GM12873 (cell line): ENCODE measurements at regions not wholly inside any gene's neighbourhood (a gene's known extent, or its start where the extent isn't known, plus 50 kb on each side); places are given as distances from the start of the nearest gene placed in this dataset.

Experiments used
- TF ChIP-seq, protein P1 (sequence below): IDR thresholded peaks from 2 replicates; pipeline ENCODE4 v1.5.1; 2012; ENCODE audit warnings: low read depth, mild to moderate bottlenecking, moderate library complexity, low read length, control low read depth; ENCODE audit not compliant: insufficient read depth; ENCODE audit errors: missing control alignments

DNA sequence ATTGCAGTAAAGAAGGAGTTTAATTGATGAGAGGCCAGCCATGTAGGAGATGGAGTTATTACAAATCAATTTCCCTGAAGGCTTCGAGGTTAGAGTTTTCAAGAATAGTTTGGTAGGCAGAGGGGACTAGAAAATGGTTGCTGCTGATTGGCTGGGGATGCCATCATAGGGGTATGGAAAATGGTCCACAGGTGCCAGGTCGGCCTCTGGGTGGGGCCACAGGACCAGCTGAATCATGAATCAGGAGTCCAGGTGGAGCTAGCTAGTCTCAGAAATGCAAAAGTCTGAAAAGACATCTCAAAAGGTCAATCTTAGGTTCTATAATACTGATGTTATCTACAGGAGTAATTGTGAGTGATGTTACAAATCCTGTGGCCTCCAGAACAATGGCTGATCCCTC lies 714.0 kb upstream of the GHITM start:
- TF ChIP-seq, protein P1, sequence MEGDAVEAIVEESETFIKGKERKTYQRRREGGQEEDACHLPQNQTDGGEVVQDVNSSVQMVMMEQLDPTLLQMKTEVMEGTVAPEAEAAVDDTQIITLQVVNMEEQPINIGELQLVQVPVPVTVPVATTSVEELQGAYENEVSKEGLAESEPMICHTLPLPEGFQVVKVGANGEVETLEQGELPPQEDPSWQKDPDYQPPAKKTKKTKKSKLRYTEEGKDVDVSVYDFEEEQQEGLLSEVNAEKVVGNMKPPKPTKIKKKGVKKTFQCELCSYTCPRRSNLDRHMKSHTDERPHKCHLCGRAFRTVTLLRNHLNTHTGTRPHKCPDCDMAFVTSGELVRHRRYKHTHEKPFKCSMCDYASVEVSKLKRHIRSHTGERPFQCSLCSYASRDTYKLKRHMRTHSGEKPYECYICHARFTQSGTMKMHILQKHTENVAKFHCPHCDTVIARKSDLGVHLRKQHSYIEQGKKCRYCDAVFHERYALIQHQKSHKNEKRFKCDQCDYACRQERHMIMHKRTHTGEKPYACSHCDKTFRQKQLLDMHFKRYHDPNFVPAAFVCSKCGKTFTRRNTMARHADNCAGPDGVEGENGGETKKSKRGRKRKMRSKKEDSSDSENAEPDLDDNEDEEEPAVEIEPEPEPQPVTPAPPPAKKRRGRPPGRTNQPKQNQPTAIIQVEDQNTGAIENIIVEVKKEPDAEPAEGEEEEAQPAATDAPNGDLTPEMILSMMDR: peak; percentile 22

DNA sequence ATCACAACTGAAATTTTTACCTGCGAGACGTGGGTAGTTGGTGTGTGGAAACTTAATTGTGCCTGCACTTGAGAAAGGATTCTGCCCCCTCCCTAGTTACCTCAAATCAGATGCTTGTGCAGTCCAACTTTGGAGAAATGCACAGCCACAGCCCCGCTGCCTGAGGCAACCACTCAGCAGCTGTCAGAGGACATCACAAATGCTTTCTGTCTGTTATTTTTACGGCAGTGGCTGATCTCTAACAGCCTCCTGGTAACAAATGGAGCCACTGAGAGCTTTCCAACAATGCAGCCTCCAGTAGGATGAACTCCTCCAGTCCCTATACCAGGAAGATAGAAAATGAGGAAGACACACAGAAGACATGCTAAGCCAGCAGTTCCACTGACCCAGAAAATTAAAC lies 712.2 kb upstream of the GHITM start:
- TF ChIP-seq, protein P1: no peak

DNA sequence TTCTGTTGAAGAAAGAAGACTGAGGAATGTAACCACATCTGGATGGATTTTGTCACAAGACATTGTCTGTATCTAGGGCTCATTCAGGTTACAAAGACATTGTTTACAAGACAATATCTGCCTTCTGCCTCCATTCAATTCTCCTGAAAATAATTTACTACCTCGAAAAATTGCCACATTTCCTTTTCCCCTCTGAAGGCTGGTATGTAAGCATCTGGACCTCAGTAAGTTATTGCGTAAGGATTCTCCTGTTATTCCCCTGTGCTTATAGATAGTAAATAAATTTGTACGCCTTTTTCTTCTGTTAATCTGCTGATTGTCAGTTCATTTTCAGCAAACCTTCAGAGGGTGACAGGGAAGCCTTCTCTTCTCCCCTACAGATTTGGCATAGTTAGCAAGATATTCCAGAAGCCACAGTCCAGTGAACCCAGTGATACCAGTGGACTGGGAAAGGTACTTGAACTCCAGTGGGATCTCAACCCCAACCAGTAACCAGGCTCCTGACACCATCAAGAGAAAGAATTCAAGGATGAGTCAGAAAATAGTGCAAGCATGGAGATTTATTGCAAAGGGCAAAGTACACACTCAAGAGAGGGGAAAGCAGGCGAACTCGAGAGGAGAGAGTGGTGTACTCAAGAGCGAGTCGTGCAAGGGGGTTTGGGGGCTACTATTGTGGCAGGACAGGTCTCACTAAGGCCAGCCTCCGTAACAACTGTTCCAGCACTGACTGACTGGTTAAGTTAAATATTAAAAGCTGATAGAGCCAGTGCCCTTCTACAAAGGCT lies 706.9 kb upstream of the GHITM start:
- TF ChIP-seq, protein P1: no peak

DNA sequence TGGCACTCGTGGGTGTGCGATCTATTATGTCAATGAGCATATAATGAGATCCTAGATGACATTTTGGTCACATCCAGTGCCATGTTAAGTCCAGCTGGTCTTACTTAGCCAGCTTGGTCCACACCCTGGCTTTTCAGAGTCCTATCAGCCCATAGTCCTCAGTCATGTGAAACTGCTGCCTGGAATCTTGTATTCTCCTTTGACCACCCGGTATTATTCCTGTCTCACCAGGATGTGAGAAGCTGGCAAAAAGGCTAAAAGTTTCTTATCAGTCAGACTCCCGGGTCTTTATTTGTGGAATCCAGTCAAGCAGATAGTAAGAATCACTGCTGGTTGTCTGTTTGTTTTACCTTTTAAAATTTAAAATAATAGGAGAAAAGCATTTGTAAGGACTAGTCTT lies 705.6 kb upstream of the GHITM start:
- TF ChIP-seq, protein P1: no peak

DNA sequence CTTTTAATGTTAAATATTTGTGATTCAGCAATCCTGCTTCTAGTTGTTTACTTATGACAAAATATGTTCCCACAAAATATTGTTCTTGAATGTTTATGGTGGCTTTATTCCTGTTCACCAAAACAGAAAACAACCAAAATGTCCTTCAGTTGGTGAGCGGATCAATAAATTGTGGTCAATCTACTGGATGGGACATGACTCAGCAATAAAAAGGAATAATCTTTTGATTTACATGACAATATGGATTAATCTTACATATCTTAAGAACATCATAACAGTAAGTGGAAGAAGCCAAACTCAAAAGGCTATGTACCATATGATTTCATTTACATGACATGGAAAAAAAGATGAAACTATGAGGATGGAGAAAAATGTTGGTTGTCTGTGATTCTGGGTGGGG lies 691.3 kb upstream of the GHITM start:
- TF ChIP-seq, protein P1: no peak

DNA sequence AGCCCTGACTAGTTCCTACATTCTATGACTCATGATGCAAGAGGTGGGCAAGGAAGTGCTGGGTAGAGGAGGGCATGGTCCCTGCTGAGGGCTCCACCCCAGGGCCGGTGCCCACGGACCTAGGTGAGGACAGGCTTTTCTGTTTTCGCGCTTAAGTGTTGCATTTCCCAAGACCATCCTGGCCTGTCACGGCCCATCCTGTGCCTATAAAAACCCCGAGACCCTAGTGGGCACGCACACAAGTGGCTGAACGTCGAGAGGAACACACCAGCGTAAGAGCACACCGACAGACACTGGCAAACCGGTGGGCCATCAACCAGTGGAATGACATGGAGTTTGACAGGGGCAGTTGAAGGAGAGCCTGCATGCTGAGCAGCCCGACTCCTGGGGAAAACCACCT lies 680.7 kb upstream of the GHITM start:
- TF ChIP-seq, protein P1: no peak

DNA sequence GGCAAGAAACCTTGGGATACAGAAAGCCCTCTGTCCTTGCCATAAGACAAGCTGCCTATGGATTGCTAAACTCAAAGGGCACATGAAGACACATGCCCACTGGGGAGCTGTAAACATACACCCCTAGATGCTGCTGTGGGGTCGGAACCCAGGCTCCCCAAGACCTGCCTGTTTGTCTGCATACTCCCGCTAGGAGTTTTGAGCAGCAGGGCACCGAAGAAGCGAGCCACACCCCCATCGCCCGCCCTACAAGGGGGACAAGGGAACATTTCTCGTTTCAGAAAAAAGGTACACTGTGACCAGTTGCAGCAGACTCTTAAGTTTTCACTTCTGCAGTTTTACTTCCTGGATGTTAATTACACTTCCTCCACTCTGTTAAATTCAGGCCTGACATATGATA lies 680.2 kb upstream of the GHITM start:
- TF ChIP-seq, protein P1: no peak
